ENCODE measurements at regions not wholly inside any gene's neighbourhood (a gene's known extent, or its start where the extent isn't known, plus 50 kb on each side); places are given as distances from the start of the nearest gene placed in this dataset.

GRCh38 chr15:87736891-87737389, 519.6 kb downstream of the NTRK3 start:
- no peak for TF ChIP-seq RAD21 (IDR thresholded peaks at IDR 0.05; ENCODE audit: low read depth)
- no peak for TF ChIP-seq SP1 (IDR thresholded peaks at IDR 0.05; ENCODE audit: low read depth)
- TF ChIP-seq, protein P1, sequence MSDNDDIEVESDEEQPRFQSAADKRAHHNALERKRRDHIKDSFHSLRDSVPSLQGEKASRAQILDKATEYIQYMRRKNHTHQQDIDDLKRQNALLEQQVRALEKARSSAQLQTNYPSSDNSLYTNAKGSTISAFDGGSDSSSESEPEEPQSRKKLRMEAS (IDR thresholded peaks at IDR 0.05): no peak
- TF ChIP-seq, protein P2, sequence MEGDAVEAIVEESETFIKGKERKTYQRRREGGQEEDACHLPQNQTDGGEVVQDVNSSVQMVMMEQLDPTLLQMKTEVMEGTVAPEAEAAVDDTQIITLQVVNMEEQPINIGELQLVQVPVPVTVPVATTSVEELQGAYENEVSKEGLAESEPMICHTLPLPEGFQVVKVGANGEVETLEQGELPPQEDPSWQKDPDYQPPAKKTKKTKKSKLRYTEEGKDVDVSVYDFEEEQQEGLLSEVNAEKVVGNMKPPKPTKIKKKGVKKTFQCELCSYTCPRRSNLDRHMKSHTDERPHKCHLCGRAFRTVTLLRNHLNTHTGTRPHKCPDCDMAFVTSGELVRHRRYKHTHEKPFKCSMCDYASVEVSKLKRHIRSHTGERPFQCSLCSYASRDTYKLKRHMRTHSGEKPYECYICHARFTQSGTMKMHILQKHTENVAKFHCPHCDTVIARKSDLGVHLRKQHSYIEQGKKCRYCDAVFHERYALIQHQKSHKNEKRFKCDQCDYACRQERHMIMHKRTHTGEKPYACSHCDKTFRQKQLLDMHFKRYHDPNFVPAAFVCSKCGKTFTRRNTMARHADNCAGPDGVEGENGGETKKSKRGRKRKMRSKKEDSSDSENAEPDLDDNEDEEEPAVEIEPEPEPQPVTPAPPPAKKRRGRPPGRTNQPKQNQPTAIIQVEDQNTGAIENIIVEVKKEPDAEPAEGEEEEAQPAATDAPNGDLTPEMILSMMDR (IDR thresholded peaks at IDR 0.05 in 2 of 3, conservative IDR thresholded peaks at IDR 0.05 in 1 of 3; ENCODE audit: borderline replicate concordance in 1 of 3, insufficient read depth in 1 of 3, low read depth in 2 of 3, low read length in 2 of 3): no peak
- TF ChIP-seq ZFX (IDR thresholded peaks at IDR 0.05): no peak
- no peak for TF ChIP-seq POLR2A (IDR thresholded peaks at IDR 0.05; ENCODE audit: borderline replicate concordance, extremely low read depth, insufficient read depth, insufficient read length)
- no peak for TF ChIP-seq EZH2 (IDR thresholded peaks at IDR 0.05)
- TF ChIP-seq EZH2phosphoT487 (IDR thresholded peaks at IDR 0.05; ENCODE audit: borderline replicate concordance): no peak
